Ovary (tissue), 3 donors: ENCODE measurements at regions not wholly inside any gene's neighbourhood (a gene's known extent, or its start where the extent isn't known, plus 50 kb on each side); places are given as distances from the start of the nearest gene placed in this dataset.

Source experiments
- CTCF ChIP-seq, 3 donors: fragments of 450-650 bp in 2 of 3; fragments of 200-600 bp in 1 of 3; IDR thresholded peaks; one replicate each; pipeline versions ENCODE4 v1.5.1 to v1.8.0; 2016 to 2022; ENCODE audit warnings: antibody characterized with exemption in 3 of 3, mild to moderate bottlenecking in 1 of 3
- EP300 ChIP-seq: sonication (generic); formaldehyde crosslinking; IDR thresholded peaks from one replicate; pipeline ENCODE4 v1.6.1; 2017; ENCODE audit warnings: antibody characterized with exemption
- POLR2A ChIP-seq: fragments of 450-650 bp; IDR thresholded peaks from one replicate; pipeline ENCODE4 v1.6.1; 2017; ENCODE audit warnings: antibody characterized with exemption, mild to moderate bottlenecking, moderate library complexity
- donor health status: DM: no; HTN: no; CAD: no.

DNA sequence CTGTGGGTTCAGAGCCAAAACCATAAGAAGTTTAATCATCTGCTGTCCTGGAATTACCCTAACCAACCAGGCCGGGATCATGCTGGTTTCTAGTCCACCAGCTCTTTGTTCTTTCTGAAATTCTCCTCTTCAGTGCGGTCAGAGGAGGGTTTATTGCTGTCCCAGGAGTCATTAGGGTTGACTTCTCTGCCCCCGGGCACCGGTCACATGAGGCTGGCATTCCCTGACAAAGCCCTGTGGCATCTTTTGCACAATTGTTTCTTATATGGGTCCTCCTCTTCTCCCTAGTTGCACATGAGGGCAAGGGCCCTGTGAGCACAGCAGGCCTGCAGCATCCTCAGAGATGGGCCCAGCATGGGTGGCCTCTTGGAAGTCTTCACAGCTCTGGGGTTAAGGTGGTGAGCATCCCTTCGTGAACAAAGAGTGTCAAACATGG is 243.9 kb downstream of the IRF8 start:
- TF ChIP-seq POLR2A, result no peak
- TF ChIP-seq CTCF (IDR thresholded peaks at IDR 0.05), result no peak
- TF ChIP-seq EP300, result no peak
